ENCODE measurements at regions not wholly inside any gene's neighbourhood (a gene's known extent, or its start where the extent isn't known, plus 50 kb on each side); places are given as distances from the start of the nearest gene placed in this dataset.

DNA sequence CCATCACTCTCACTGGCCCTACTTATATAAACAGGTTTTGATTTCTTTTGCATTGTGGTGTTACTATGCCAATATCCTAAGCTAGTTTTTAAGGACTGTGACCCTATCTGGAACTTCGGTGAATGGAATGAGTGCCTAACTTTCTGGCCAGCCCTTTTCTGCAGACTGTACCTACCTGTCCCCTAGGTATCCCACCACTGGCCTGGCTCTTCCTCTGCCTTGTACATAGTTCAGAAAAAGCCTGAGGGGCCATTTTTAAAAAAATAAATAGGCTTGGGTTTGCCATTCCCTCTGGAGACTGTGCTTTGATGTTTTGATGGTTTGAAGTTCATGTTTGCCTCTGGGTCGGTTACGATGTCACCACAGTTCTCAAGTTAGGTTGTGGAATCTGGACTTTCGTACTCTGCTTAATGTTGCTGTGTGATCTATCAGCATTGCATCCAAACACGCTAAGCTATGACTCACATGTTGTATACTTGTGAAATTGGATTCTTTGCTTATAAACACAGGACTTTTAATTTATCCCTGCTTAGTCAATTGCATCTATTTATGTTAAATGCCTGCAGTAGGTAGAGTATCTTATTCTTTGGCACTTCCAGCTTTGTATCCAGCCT lies 182.0 kb downstream of the ANKRD50 start:
- DNase-seq (ENCODE audit: low read depth), result no peak

GRCh38 chr4:124534131-124534530 lies 178.4 kb downstream of the ANKRD50 start:
- no peak for DNase-seq (ENCODE audit: low read depth)

DNA sequence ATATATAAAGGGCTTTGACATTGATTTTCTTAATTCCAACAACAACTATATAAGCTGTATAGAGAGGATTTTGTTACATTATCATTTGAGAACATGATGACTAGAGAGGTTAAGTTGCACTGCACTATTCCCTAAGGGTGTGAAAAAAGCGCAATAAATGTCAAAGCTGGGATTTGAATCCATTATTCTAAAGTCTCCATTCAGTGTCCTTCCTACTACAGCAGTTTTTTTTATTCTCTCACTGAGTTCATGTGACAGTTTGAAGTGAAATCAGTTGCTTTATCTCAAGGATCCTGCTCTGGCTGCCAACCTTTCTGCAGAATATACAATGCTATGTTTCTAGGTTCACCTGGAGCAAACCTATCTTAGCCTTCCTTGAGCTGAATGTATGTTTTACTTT lies 177.5 kb downstream of the ANKRD50 start:
- no peak for DNase-seq (ENCODE audit: low read depth)

DNA sequence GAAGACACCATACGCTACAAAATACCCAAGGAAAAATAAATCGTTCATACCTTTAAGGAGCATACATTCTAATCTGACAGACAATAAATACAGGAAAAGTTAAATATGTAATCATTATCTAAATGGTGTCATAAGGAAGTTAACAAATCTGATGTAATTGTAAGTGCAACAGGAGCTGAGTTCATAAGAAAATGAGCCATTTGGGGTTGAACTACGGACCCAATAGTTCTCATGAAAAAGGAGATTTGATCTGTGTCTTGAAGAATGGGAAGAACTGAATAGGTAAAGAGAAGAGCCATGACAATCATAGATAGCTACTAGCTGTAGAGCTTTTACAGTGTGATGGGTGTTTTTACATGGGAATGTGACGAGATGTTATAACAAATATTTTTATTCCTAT lies 175.6 kb downstream of the ANKRD50 start:
- DNase-seq (ENCODE audit: low read depth), result no peak

GRCh38 chr4:124537971-124538370 lies 174.6 kb downstream of the ANKRD50 start:
- DNase-seq (ENCODE audit: low read depth), result no peak

DNA sequence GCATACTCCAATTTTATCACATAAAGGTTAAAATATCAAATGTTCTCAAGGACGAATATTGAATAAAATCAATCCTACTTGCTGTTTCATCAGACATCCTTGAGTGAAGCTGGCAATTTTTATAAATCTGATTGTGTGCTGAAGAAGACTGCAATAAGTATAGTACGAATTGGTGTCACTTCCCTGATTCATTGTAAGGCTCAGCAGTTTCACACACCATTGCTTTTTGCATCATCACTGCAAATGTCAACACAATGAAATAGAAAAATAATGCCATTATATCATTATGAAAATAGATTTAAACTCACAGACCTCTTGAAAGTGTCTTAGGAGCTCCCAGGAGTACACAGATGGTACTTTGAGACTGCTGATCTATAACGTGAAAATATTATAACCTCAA lies 172.5 kb downstream of the ANKRD50 start:
- no peak for DNase-seq (ENCODE audit: low read depth)

GRCh38 chr4:124541652-124542420 lies 170.7 kb downstream of the ANKRD50 start:
- DNase-seq (ENCODE audit: low read depth), result no peak

DNA sequence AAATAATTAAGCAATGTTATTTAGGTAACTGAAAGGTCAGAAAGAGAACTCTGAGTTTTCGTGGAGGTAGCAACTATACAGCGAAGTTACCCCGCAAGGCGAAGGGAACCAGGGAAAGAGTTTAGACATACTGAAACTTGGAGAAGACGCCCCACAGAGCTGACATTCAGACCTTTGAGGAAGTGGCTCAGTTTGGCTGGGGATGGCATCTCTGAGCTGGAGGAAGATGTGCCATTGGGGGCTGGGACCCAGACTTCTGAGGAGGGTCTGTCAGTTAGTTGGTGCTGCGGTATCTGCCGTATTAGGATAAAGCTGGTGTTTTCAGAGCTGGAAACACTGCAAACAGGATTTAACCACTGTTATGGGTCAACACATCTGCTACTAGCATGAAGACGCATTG lies 156.6 kb downstream of the ANKRD50 start:
- DNase-seq (ENCODE audit: low read depth), result no peak

DNA sequence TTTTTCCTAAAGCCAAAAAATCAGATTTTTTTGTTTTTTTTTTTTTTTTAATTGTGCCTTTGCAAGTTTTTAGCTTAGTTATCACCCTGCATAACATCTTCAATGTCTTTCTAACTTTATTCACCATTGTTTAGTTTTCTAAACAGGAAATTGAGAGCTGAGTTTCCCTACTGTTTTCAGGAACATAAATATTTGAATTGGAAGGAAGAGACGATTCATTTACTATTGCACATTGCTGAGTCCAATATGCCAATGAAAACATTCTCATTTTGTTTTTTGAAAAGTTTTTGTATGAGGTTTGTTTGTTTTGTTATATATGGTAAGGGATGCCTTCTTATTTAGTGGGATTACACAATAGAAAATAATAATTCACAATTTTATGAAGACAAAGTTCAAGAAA lies 148.4 kb downstream of the ANKRD50 start:
- DNase-seq (ENCODE audit: low read depth), result no peak

- no peak for DNase-seq (ENCODE audit: low read depth)
These were observed 147.2 kb downstream of the ANKRD50 start for GRCh38 chr4:124565371-124565770.

- DNase-seq (ENCODE audit: low read depth), result no peak
These were observed 146.5 kb downstream of the ANKRD50 start for GRCh38 chr4:124566030-124566429.

- no peak for DNase-seq (ENCODE audit: low read depth)
These were observed 139.5 kb downstream of the ANKRD50 start for GRCh38 chr4:124573056-124573455.

DNA sequence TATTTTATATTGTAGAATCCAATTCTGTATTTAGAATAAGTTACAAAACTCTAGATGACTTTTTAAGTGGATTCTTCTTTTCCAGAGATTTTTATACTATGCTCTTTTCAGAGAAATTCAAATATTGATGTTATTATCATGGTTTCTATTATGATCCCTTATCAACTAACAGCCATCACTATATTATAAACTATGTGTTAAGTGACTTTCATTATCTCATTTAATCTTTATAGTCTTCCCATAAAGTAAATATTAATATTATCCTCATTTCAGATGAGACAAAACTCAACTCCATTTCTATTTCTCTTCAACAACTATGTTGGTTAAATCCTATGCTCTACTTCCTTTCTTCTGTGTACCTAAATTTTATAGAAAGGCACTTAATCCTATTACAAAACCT lies 132.6 kb downstream of the ANKRD50 start:
- no peak for DNase-seq (ENCODE audit: low read depth)

GRCh38 chr4:124583797-124584196 lies 128.7 kb downstream of the ANKRD50 start:
- no peak for DNase-seq (ENCODE audit: low read depth)

GRCh38 chr4:124589786-124590185 lies 122.7 kb downstream of the ANKRD50 start:
- no peak for DNase-seq (ENCODE audit: low read depth)

DNA sequence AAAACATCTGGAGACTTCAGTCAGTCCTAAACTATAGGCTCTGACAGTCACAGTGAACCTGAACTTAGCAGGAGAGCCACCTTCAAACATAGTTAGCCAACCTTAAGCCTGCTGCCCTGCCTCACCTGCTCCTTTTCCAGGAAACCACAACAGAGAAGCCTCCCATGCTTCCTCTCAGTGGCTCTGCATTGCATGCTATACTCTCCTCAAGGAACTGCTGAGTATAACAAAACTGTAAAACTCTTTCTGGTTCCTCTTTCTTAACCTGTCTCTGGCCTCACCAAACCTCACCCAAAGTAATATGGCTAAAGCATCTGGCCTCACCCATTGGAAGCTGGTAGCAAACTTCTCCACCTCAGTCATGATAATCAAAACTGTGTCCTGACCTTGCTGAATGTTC lies 122.1 kb downstream of the ANKRD50 start:
- no peak for DNase-seq (ENCODE audit: low read depth)

- no peak for DNase-seq (ENCODE audit: low read depth)
These were observed 120.9 kb downstream of the ANKRD50 start for GRCh38 chr4:124591637-124592036.

DNA sequence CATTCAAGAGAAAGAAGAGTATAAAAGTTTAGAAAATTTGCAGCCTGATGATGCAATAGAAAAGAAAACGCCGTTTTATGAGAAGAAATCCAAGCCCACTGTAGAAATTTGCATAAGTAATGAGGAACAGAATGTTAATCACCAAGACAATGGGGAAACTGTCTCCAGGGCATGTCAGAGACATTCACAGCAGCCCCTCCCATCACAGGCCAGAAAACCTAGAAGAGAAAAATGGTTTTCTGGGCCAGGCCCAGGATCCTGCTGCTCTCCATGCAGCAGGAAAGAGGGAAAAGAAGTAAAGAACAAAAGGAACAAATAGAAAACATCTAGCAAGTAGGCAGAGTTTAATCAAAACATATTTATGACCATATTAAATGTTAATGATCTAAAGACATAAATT lies 119.0 kb downstream of the ANKRD50 start:
- DNase-seq (ENCODE audit: low read depth), result no peak

DNA sequence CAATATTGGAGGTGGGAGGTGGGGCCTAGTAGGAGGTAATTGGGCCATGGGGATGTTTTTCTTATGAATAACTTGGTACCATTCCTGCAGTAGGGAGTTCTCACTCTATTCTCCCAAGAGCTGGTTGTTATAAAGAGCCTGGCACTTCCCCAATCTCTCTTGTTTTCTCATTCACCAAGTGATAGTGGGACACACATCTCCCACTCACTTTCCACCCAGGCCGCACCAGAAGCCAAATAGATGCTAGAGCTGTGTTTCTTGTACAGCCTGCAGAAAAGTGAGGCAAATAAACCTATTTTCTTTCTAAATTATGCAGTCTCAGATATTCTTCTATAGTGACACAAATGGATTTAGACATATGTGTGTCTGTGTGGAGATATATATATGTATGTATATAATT lies 117.6 kb downstream of the ANKRD50 start:
- DNase-seq (ENCODE audit: low read depth), result no peak

DNA sequence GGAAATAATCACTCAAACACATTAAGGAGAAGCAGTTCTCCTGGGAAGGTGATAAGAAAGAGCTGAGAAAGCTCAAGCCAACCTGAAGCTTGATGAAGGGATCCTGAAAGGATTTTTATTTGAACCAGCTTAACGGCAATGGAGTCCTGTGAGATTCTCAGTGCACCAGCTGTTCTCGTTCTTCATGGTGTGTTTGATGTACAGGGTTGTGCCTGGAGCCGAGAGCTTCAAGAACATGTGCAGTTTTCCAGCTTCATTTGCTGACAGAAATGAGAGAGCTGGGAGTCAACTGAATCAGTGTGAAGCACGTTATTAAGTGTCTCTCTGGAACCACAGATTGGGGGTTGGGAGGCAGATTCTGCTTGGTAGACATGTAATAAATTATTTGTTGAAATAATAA lies 115.7 kb downstream of the ANKRD50 start:
- no peak for DNase-seq (ENCODE audit: low read depth)

- DNase-seq (ENCODE audit: low read depth), result no peak
These were observed 102.3 kb downstream of the ANKRD50 start for GRCh38 chr4:124610211-124610610.

Data from activated T-helper 1 cell treated with Interleukin-2 at 50 U/mL for 16 hours (primary cell).